ENCODE measurements at regions not wholly inside any gene's neighbourhood (a gene's known extent, or its start where the extent isn't known, plus 50 kb on each side); places are given as distances from the start of the nearest gene placed in this dataset.

DNA sequence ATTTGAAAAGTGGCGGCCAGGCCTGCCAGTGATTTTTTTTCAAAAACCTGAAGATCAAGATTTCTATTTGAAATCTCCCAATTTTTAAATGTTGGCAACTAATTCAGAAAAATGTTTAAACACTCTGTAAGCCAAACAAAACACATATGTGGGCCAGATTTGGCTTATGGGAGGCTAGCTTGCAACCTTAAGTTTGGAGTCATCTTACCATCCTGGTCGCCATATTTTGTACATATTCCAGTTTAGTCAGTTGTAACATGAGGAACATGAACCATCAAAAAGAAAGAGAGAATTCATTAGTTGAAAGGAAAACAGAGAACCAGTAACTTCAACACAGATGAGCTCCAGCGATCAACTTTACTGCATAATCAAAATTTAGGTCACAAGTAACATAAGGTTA is 115.4 kb downstream of the TMEM26 start:
- Histone ChIP-seq H3K4me1 (no peaks in the 10 kb centered on the region), H3K9me3 (no peaks in the 10 kb centered on the region), H3K36me3 (no peaks in the 10 kb centered on the region), H3K27ac (no peak overlapping the region), H3K4me3 (no peak overlapping the region), H3K27me3 (no peaks in the 10 kb centered on the region)
- TF ChIP-seq POLR2A (IDR thresholded peaks at IDR 0.05) (no peak), POLR2AphosphoS5 (IDR thresholded peaks at IDR 0.05; ENCODE audit: insufficient read depth in 1 of 2, low read depth in 1 of 2) (no peak)
- TF ChIP-seq, protein P1, sequence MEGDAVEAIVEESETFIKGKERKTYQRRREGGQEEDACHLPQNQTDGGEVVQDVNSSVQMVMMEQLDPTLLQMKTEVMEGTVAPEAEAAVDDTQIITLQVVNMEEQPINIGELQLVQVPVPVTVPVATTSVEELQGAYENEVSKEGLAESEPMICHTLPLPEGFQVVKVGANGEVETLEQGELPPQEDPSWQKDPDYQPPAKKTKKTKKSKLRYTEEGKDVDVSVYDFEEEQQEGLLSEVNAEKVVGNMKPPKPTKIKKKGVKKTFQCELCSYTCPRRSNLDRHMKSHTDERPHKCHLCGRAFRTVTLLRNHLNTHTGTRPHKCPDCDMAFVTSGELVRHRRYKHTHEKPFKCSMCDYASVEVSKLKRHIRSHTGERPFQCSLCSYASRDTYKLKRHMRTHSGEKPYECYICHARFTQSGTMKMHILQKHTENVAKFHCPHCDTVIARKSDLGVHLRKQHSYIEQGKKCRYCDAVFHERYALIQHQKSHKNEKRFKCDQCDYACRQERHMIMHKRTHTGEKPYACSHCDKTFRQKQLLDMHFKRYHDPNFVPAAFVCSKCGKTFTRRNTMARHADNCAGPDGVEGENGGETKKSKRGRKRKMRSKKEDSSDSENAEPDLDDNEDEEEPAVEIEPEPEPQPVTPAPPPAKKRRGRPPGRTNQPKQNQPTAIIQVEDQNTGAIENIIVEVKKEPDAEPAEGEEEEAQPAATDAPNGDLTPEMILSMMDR (IDR thresholded peaks at IDR 0.05) = no peak
- intact Hi-C loops (cut with DNase I) = no loop called here
- DNase-seq (ENCODE audit: extremely low spot score in 2 of 2) = no peak

DNA sequence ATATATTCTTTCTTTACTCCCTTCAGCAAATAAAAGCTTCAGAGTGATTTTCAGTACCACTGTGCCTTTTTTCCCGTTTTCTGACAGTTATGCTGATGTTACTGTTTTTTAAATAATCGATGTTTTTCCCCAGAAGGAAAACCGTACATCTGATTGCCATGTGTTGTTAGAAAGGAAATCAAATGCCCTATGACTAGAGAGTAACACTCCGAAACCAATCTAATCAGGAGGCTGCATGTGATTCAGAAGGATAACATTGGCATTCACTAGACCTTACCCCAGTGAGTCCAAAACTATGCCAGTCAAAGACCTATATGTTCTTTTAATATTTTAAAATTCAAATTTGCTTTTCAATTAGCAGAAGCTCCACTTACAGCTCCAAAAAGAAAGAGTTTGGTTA is 116.3 kb downstream of the TMEM26 start:
- Histone ChIP-seq H3K27me3 (no peaks in the 10 kb centered on the region), H3K4me3 (no peak overlapping the region), H3K27ac (no peak overlapping the region), H3K9me3 (no peaks in the 10 kb centered on the region), H3K4me1 (no peaks in the 10 kb centered on the region), H3K36me3 (no peaks in the 10 kb centered on the region)
- intact Hi-C loops (cut with DNase I) = no loop called here
- DNase-seq (ENCODE audit: extremely low spot score in 2 of 2) = no peak
- TF ChIP-seq, protein P1 (IDR thresholded peaks at IDR 0.05) = no peak
- TF ChIP-seq POLR2A (IDR thresholded peaks at IDR 0.05) = no peak

DNA sequence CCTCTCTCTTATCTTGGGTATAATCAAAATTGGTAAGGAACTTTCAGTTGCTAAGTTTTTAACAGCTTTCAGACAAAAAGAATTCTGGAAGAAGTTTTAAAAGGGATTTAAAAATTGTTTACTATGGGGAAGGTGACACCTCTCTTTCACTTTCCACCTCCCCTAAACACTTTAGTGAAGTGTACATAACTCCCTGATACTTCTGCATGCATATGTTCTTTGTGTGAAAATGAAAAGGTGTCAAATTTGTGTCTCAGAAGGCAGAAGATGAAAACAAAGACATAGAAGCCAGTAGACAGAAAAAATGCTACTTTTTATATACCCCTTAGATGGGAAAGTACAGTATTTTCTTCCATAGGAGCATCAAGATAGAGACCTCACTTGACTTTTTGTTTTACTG is 117.8 kb downstream of the TMEM26 start:
- no peak overlapping the region for H3K4me3 ChIP-seq
- no peak for TF ChIP-seq POLR2A (IDR thresholded peaks at IDR 0.05)
- TF ChIP-seq POLR2AphosphoS5 (IDR thresholded peaks at IDR 0.05; ENCODE audit: insufficient read depth in 1 of 2, low read depth in 1 of 2) = no peak
- TF ChIP-seq, protein P1 (IDR thresholded peaks at IDR 0.05) = no peak
- no peaks in the 10 kb centered on the region for H3K27me3 ChIP-seq

DNA sequence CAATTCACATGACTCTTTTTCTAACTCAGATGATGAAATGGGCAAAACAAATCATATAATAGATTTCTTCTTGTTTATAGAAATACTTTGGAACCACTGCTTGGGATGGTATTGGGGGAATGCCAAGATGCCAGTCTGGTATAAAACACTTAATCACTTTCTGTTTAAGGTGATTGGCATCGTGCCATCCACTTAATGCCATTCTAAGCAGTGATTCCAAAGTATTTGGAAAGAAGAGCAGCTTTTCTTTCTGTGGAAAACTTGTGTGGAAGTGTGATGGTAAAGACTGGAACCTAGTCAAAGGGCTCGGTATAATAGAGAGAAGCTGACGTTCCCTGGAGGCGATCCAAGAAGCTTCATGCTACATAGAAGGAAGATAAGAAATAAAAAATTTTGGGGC is 120.6 kb downstream of the TMEM26 start:
- no peaks in the 10 kb centered on the region for H3K36me3 ChIP-seq
- intact Hi-C loops (cut with DNase I) = no loop called here
- DNase-seq (ENCODE audit: extremely low spot score in 2 of 2) = no peak
- no peaks in the 10 kb centered on the region for H3K9me3 ChIP-seq
- TF ChIP-seq POLR2A (IDR thresholded peaks at IDR 0.05) (no peak), POLR2AphosphoS5 (IDR thresholded peaks at IDR 0.05; ENCODE audit: insufficient read depth in 1 of 2, low read depth in 1 of 2) (no peak)
- TF ChIP-seq, protein P1 (IDR thresholded peaks at IDR 0.05) = no peak
- H3K4me1 ChIP-seq = no peaks in the 10 kb centered on the region
- no peak overlapping the region for H3K27ac ChIP-seq
- no peak overlapping the region for H3K4me3 ChIP-seq
- no peaks in the 10 kb centered on the region for H3K27me3 ChIP-seq

More for the DNA sequence above, 117.8 kb downstream of the TMEM26 start:
- H3K27ac ChIP-seq = no peak overlapping the region
- H3K36me3 ChIP-seq = no peaks in the 10 kb centered on the region
- intact Hi-C loops (cut with DNase I) = no loop called here
- no peaks in the 10 kb centered on the region for H3K9me3 ChIP-seq
- DNase-seq (ENCODE audit: extremely low spot score in 2 of 2) = no peak
- no peaks in the 10 kb centered on the region for H3K4me1 ChIP-seq

DNA sequence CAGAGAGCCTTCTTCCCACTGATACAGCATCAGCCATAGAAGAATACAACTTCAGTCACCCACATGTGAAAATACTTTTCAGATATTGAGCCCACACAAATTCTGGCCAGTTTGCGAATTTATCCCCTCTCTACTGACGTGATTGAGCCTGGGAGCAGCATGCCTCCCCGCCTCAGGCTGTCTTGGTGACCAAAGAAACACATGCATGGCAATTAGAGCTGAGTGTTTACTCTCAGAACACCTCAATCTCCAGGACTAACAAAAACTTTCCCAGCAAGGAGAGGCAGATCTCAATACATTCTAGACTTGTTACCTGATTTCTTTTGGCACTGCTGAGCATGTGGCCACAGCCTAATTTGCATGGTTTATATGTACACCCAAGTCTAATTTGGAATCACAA is 122.5 kb downstream of the TMEM26 start:
- Histone ChIP-seq H3K36me3 (no peaks in the 10 kb centered on the region), H3K4me3 (no peak overlapping the region), H3K27me3 (no peaks in the 10 kb centered on the region), H3K27ac (no peak overlapping the region), H3K4me1 (no peaks in the 10 kb centered on the region), H3K9me3 (no peaks in the 10 kb centered on the region)
- intact Hi-C loops (cut with DNase I) = no loop called here
- TF ChIP-seq POLR2A (IDR thresholded peaks at IDR 0.05) (no peak), POLR2AphosphoS5 (IDR thresholded peaks at IDR 0.05; ENCODE audit: insufficient read depth in 1 of 2, low read depth in 1 of 2) (no peak)
- TF ChIP-seq, protein P1 (IDR thresholded peaks at IDR 0.05) = no peak
- DNase-seq (ENCODE audit: extremely low spot score in 2 of 2) = no peak

Data from vagina (tissue), 2 donors.